ENCODE measurements at regions not wholly inside any gene's neighbourhood (a gene's known extent, or its start where the extent isn't known, plus 50 kb on each side); places are given as distances from the start of the nearest gene placed in this dataset.

DNA sequence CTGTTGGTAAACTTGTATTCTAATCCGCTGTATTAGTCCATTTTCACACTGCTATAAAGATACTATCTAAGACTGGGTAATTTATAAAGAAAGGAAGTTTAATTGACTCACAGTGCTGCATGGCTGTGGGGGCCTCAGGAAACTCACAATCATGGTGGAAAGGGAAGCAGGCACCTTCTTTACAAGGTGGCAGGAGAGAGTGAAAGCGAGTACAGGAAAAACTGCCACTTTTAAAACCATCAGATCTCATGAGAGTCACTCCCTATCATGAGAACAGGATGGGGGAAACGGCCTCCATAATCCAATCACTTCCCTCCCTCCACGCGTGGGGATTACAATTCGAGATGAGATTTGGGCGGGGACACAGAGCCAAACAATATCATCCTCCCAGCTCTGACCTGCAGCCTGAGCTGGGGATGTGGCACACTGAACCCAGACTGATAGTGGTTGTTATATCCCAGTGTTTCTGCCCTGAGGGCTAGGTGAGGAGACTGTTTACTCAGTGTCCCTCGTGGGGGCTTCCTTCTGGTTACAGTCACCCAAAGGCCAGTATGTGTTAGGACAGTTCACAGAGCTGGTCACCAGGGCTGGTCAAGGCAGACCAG lies 488.3 kb downstream of the KDM4C start:
- Histone ChIP-seq H3K4me2 (ENCODE audit: extremely low read depth, insufficient read depth, low read length) (no peak overlapping the region), H3K9me3 (ENCODE audit: control insufficient read depth, insufficient read depth, low read depth, low read length) (no peaks in the 10 kb centered on the region), H4K20me1 (ENCODE audit: control insufficient read depth, extremely low read depth, insufficient read depth, low read length) (no peaks in the 10 kb centered on the region), H3K36me3 (ENCODE audit: control insufficient read depth, insufficient read depth, low read length) (no peaks in the 10 kb centered on the region), H3K4me3 (replicated peaks in 1 of 4; ENCODE audit: control extremely low read depth in 1 of 4, insufficient read depth in 1 of 4, low read depth in 3 of 4, low read length in 4 of 4) (no peak overlapping the region), H3K27me3 (ENCODE audit: control insufficient read depth, insufficient read depth, low read length) (peaks cover 3% of the 10 kb centered on the region), H3K4me1 (ENCODE audit: control insufficient read depth, extremely low read depth, insufficient read depth, low read length) (no peaks in the 10 kb centered on the region), H2AFZ (ENCODE audit: low read length) (no peak overlapping the region), H3K27ac (ENCODE audit: insufficient read depth, low read length) (no peak overlapping the region), H3K9ac (ENCODE audit: insufficient read depth, low read length) (no peak overlapping the region), H3K79me2 (ENCODE audit: control insufficient read depth, insufficient read depth, low read length) (no peaks in the 10 kb centered on the region)
- TF ChIP-seq EZH2 (IDR thresholded peaks at IDR 0.05; ENCODE audit: low read length, missing control alignments) = no peak
- TF ChIP-seq, protein P1, sequence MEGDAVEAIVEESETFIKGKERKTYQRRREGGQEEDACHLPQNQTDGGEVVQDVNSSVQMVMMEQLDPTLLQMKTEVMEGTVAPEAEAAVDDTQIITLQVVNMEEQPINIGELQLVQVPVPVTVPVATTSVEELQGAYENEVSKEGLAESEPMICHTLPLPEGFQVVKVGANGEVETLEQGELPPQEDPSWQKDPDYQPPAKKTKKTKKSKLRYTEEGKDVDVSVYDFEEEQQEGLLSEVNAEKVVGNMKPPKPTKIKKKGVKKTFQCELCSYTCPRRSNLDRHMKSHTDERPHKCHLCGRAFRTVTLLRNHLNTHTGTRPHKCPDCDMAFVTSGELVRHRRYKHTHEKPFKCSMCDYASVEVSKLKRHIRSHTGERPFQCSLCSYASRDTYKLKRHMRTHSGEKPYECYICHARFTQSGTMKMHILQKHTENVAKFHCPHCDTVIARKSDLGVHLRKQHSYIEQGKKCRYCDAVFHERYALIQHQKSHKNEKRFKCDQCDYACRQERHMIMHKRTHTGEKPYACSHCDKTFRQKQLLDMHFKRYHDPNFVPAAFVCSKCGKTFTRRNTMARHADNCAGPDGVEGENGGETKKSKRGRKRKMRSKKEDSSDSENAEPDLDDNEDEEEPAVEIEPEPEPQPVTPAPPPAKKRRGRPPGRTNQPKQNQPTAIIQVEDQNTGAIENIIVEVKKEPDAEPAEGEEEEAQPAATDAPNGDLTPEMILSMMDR (conservative IDR thresholded peaks at IDR 0.05 in 1 of 2, IDR thresholded peaks at IDR 0.05 in 1 of 2; ENCODE audit: low read depth in 1 of 2, low read length in 2 of 2) = no peak
- DNase-seq (ENCODE audit: low read depth in 2 of 2) = no peak

DNA sequence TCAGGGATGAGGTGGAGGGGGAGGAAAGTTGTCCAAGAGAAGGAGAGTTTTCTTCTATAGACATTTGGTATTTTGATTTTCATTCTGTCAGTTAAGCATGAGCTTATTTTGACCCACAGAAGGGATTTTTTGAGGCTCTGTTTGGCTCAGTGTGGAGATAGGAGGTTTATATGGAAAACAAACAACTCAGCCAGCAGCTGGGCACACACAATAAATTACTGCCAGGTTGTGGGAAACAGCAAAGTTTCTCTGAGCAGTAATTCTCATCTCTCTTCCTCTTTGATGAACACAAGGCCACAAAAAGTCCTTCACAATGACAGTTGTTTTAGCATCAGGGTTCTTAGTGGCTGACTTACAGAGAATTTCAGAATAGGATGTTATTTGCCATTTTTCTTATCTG lies 486.1 kb downstream of the KDM4C start:
- TF ChIP-seq, protein P1 (conservative IDR thresholded peaks at IDR 0.05 in 1 of 2, IDR thresholded peaks at IDR 0.05 in 1 of 2; ENCODE audit: low read depth in 1 of 2, low read length in 2 of 2) = no peak
- TF ChIP-seq EZH2 (IDR thresholded peaks at IDR 0.05; ENCODE audit: low read length, missing control alignments) = no peak
- no peak overlapping the region for H3K4me3 ChIP-seq (replicated peaks in 1 of 4; ENCODE audit: control extremely low read depth in 1 of 4, insufficient read depth in 1 of 4, low read depth in 3 of 4, low read length in 4 of 4)
- no peak overlapping the region for H3K4me2 ChIP-seq (ENCODE audit: extremely low read depth, insufficient read depth, low read length)
- H3K27me3 ChIP-seq (ENCODE audit: control insufficient read depth, insufficient read depth, low read length) = peaks cover 3% of the 10 kb centered on the region
- H3K9ac ChIP-seq (ENCODE audit: insufficient read depth, low read length) = no peak overlapping the region
- no peaks in the 10 kb centered on the region for H3K4me1 ChIP-seq (ENCODE audit: control insufficient read depth, extremely low read depth, insufficient read depth, low read length)
- no peak for DNase-seq (ENCODE audit: low read depth in 2 of 2)
- H3K9me3 ChIP-seq (ENCODE audit: control insufficient read depth, insufficient read depth, low read depth, low read length) = no peaks in the 10 kb centered on the region
- no peak overlapping the region for H3K27ac ChIP-seq (ENCODE audit: insufficient read depth, low read length)
- H2AFZ ChIP-seq (ENCODE audit: low read length) = no peak overlapping the region
- H3K79me2 ChIP-seq (ENCODE audit: control insufficient read depth, insufficient read depth, low read length) = no peaks in the 10 kb centered on the region
- no peaks in the 10 kb centered on the region for H4K20me1 ChIP-seq (ENCODE audit: control insufficient read depth, extremely low read depth, insufficient read depth, low read length)
- H3K36me3 ChIP-seq (ENCODE audit: control insufficient read depth, insufficient read depth, low read length) = no peaks in the 10 kb centered on the region

DNA sequence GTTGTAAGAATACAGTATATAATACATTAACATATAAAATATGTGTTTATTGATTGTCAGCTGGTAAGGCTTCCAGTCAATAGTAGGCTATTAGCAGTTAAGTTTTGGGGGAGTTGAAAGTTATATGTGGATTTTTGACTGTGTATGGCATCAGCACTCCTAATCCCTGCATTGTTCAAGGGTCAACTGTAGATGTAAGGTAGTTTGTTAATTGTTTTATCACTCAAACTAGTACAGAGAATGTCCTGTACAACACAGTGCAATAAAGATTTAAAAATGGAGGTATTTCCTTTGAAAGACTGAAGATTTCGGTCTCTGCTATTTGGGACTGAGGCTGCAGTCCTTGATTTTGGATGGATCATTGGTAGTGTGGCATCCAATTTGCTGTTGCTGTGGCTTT lies 484.4 kb downstream of the KDM4C start:
- H3K36me3 ChIP-seq (ENCODE audit: control insufficient read depth, insufficient read depth, low read length) = no peaks in the 10 kb centered on the region
- H3K27ac ChIP-seq (ENCODE audit: insufficient read depth, low read length) = no peak overlapping the region
- H4K20me1 ChIP-seq (ENCODE audit: control insufficient read depth, extremely low read depth, insufficient read depth, low read length) = no peaks in the 10 kb centered on the region
- no peaks in the 10 kb centered on the region for H3K9me3 ChIP-seq (ENCODE audit: control insufficient read depth, insufficient read depth, low read depth, low read length)
- peaks cover 3% of the 10 kb centered on the region for H3K27me3 ChIP-seq (ENCODE audit: control insufficient read depth, insufficient read depth, low read length)
- no peak for DNase-seq (ENCODE audit: low read depth in 2 of 2)
- H3K9ac ChIP-seq (ENCODE audit: insufficient read depth, low read length) = no peak overlapping the region
- no peaks in the 10 kb centered on the region for H3K4me1 ChIP-seq (ENCODE audit: control insufficient read depth, extremely low read depth, insufficient read depth, low read length)
- H2AFZ ChIP-seq (ENCODE audit: low read length) = no peak overlapping the region
- no peak for TF ChIP-seq EZH2 (IDR thresholded peaks at IDR 0.05; ENCODE audit: low read length, missing control alignments)
- TF ChIP-seq, protein P1 (conservative IDR thresholded peaks at IDR 0.05 in 1 of 2, IDR thresholded peaks at IDR 0.05 in 1 of 2; ENCODE audit: low read depth in 1 of 2, low read length in 2 of 2) = no peak
- no peak overlapping the region for H3K4me2 ChIP-seq (ENCODE audit: extremely low read depth, insufficient read depth, low read length)
- H3K79me2 ChIP-seq (ENCODE audit: control insufficient read depth, insufficient read depth, low read length) = no peaks in the 10 kb centered on the region
- no peak overlapping the region for H3K4me3 ChIP-seq (replicated peaks in 1 of 4; ENCODE audit: control extremely low read depth in 1 of 4, insufficient read depth in 1 of 4, low read depth in 3 of 4, low read length in 4 of 4)

All from fibroblast of lung (primary cell).